ENCODE measurements at regions not wholly inside any gene's neighbourhood (a gene's known extent, or its start where the extent isn't known, plus 50 kb on each side); places are given as distances from the start of the nearest gene placed in this dataset.

- H3K4me3 ChIP-seq (replicated peaks; ENCODE audit: low read depth, low read length), result no peak overlapping the region
- TF ChIP-seq CTCF (IDR thresholded peaks at IDR 0.05; ENCODE audit: low read depth, low read length, missing control alignments), result no peak
- no peak for DNase-seq (ENCODE audit: extremely low read depth, low read depth)
Measured at GRCh38 chr5:105782501-105782900, 1888.2 kb downstream of the EFNA5 start.

- no peak for DNase-seq (ENCODE audit: extremely low read depth, low read depth)
Measured at GRCh38 chr5:105773241-105773640, 1897.5 kb downstream of the EFNA5 start.

GRCh38 chr5:105767267-105767666, 1903.5 kb downstream of the EFNA5 start:
- DNase-seq (ENCODE audit: extremely low read depth, low read depth), result no peak
- H3K4me3 ChIP-seq (replicated peaks; ENCODE audit: low read depth, low read length), result no peak overlapping the region
- TF ChIP-seq CTCF (IDR thresholded peaks at IDR 0.05; ENCODE audit: low read depth, low read length, missing control alignments), result no peak

More at GRCh38 chr5:105773241-105773640, 1897.5 kb downstream of the EFNA5 start:
- no peak for TF ChIP-seq CTCF (IDR thresholded peaks at IDR 0.05; ENCODE audit: low read depth, low read length, missing control alignments)
- H3K4me3 ChIP-seq (replicated peaks; ENCODE audit: low read depth, low read length), result no peak overlapping the region

GRCh38 chr5:105762728-105763127, 1908.0 kb downstream of the EFNA5 start:
- DNase-seq (ENCODE audit: extremely low read depth, low read depth), result no peak
- no peak for TF ChIP-seq CTCF (IDR thresholded peaks at IDR 0.05; ENCODE audit: low read depth, low read length, missing control alignments)
- no peak overlapping the region for H3K4me3 ChIP-seq (replicated peaks; ENCODE audit: low read depth, low read length)

DNA sequence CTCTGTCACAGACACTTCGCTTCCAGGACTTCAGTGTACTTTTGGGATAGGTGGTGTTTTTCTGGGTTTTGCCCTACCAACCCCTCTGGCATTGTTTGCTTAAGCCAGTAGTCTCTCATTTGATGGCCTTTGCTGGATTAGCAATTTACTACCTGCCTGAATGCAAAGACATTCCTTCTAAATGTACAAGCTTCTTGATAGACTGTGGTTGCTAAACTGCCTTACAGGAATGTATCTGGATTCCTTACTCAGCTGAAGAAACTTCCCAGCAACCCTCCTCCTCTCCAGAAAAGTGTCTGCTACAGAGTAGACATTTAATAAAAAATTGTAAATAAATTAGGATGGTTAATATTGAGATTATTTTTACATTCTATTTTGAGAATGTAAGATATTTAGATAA, 1916.7 kb downstream of the EFNA5 start:
- DNase-seq (ENCODE audit: extremely low read depth, low read depth), result no peak
- no peak for TF ChIP-seq CTCF (IDR thresholded peaks at IDR 0.05; ENCODE audit: low read depth, low read length, missing control alignments)
- H3K4me3 ChIP-seq (replicated peaks; ENCODE audit: low read depth, low read length), result no peak overlapping the region

GRCh38 chr5:105752801-105753200, 1917.9 kb downstream of the EFNA5 start:
- no peak for DNase-seq (ENCODE audit: extremely low read depth, low read depth)
- no peak for TF ChIP-seq CTCF (IDR thresholded peaks at IDR 0.05; ENCODE audit: low read depth, low read length, missing control alignments)
- no peak overlapping the region for H3K4me3 ChIP-seq (replicated peaks; ENCODE audit: low read depth, low read length)

DNA sequence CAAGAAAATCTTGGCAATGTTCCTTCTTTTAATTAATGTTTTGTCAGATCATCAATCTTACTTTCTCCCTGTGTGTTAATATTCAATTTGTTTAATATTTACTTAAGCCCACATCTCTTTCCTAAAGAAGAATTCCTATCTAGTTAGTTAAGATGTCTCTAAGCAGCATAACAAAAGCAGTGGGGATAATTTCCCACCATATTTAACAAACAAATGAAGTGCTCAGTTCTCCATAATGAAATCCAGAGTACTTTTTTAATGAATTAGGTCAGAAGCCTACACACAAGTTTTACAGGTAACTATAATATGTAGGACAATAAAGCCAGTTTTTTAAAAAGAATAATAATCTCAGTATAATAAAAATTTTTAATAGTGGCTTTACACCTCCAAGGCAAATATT, 1918.8 kb downstream of the EFNA5 start:
- DNase-seq (ENCODE audit: extremely low read depth, low read depth), result no peak
- H3K4me3 ChIP-seq (replicated peaks; ENCODE audit: low read depth, low read length), result no peak overlapping the region
- TF ChIP-seq CTCF (IDR thresholded peaks at IDR 0.05; ENCODE audit: low read depth, low read length, missing control alignments), result no peak

Data from HFF-Myc (cell line).